Ureter (tissue), 1 donor: ENCODE measurements at regions not wholly inside any gene's neighbourhood (a gene's known extent, or its start where the extent isn't known, plus 50 kb on each side); places are given as distances from the start of the nearest gene placed in this dataset.

Experiments used
- DNase-seq: peaks from one replicate; pipeline ENCODE4 v3.0.0-alpha.2; 2020; ENCODE audit warnings: low spot score
- donor health status: DM: yes; HTN: yes; CAD: no.

- no peak for DNase-seq
Measured at GRCh38 chr12:93134175-93134890, 205.2 kb upstream of the EEA1 start.

- no peak for DNase-seq
Measured at GRCh38 chr12:93134893-93135285, 205.8 kb upstream of the EEA1 start.

GRCh38 chr12:93135286-93136239, 206.5 kb upstream of the EEA1 start:
- no peak for DNase-seq

- no peak for DNase-seq
Measured at GRCh38 chr12:93136253-93137055, 207.4 kb upstream of the EEA1 start.

- no peak for DNase-seq
Measured at GRCh38 chr12:93137656-93138612, 208.8 kb upstream of the EEA1 start.

- DNase-seq: no peak
Measured at GRCh38 chr12:93139028-93139665, 210.1 kb upstream of the EEA1 start.

- DNase-seq: no peak
Measured at GRCh38 chr12:93140325-93140724, 211.2 kb upstream of the EEA1 start.

GRCh38 chr12:93140801-93141200, 211.7 kb upstream of the EEA1 start:
- DNase-seq: no peak

GRCh38 chr12:93142881-93143280, 213.8 kb upstream of the EEA1 start:
- no peak for DNase-seq

- DNase-seq: no peak
Measured at GRCh38 chr12:93144109-93144508, 215.0 kb upstream of the EEA1 start.

- no peak for DNase-seq
Measured at GRCh38 chr12:93145086-93145485, 216.0 kb upstream of the EEA1 start.

GRCh38 chr12:93146263-93146939, 217.3 kb upstream of the EEA1 start:
- no peak for DNase-seq

GRCh38 chr12:93146970-93147369, 217.9 kb upstream of the EEA1 start:
- no peak for DNase-seq

GRCh38 chr12:93148412-93148811, 219.3 kb upstream of the EEA1 start:
- no peak for DNase-seq

GRCh38 chr12:93149229-93149628, 220.1 kb upstream of the EEA1 start:
- no peak for DNase-seq

GRCh38 chr12:93151079-93151762, 222.1 kb upstream of the EEA1 start:
- no peak for DNase-seq

- DNase-seq: no peak
Measured at GRCh38 chr12:93152617-93153016, 223.5 kb upstream of the EEA1 start.

- no peak for DNase-seq
Measured at GRCh38 chr12:93153321-93153720, 224.2 kb upstream of the EEA1 start.

- DNase-seq: no peak
Measured at GRCh38 chr12:93154096-93154728, 223.5 kb upstream of the NUDT4 start.
